Parathyroid adenoma (tissue), 2 donors: ENCODE measurements at regions not wholly inside any gene's neighbourhood (a gene's known extent, or its start where the extent isn't known, plus 50 kb on each side); places are given as distances from the start of the nearest gene placed in this dataset.

Experiments
- H2AFZ ChIP-seq: fragments of 300-600 bp; sonication (generic); one replicate; pipeline ENCODE4 v1.7.0; 2017; ENCODE audit warnings: antibody characterized with exemption, mild to moderate bottlenecking
- H3K27ac ChIP-seq: fragments of 300-600 bp; sonication (generic); one replicate; pipeline ENCODE4 v1.7.0; 2017
- H3K27me3 ChIP-seq: fragments of 300-600 bp; sonication (generic); one replicate; pipeline ENCODE4 v1.7.0; 2017; ENCODE audit warnings: low read length; ENCODE audit not compliant: control insufficient read depth, insufficient read depth
- H3K36me3 ChIP-seq: fragments of 300-600 bp; sonication (generic); one replicate; pipeline ENCODE4 v1.7.0; 2017; ENCODE audit warnings: low read length; ENCODE audit not compliant: control insufficient read depth, insufficient read depth
- H3K4me1 ChIP-seq: fragments of 300-600 bp; sonication (generic); one replicate; pipeline ENCODE4 v1.7.0; 2017; ENCODE audit warnings: control low read depth
- H3K4me2 ChIP-seq: fragments of 300-600 bp; sonication (generic); one replicate; pipeline ENCODE4 v1.7.0; 2017; ENCODE audit warnings: low read length
- H3K4me3 ChIP-seq: fragments of 300-600 bp; sonication (generic); one replicate; pipeline ENCODE4 v1.7.0; 2017; ENCODE audit warnings: low read depth, low read length
- H3K79me2 ChIP-seq: fragments of 300-600 bp; sonication (generic); one replicate; pipeline ENCODE4 v1.7.0; 2017; ENCODE audit warnings: control low read depth
- H3K9ac ChIP-seq: fragments of 300-600 bp; sonication (generic); one replicate; pipeline ENCODE4 v1.7.0; 2017; ENCODE audit warnings: mild to moderate bottlenecking
- H3K9me3 ChIP-seq: fragments of 300-600 bp; sonication (generic); one replicate; pipeline ENCODE4 v1.7.0; 2017; ENCODE audit warnings: low read length; ENCODE audit not compliant: control insufficient read depth
- TF ChIP-seq, protein P1 (sequence below): fragments of 300-600 bp; sonication (generic); IDR thresholded peaks from one replicate; pipeline ENCODE4 v1.7.0; 2017; ENCODE audit warnings: antibody characterized with exemption, mild to moderate bottlenecking
- donor health status: primary hyperparathyroidism.

GRCh38 chr3:150357923-150358607 is 50.0 kb upstream of the TSC22D2 start:
- Histone ChIP-seq H3K4me2 (no peak overlapping the region), H3K79me2 (no peaks in the 10 kb centered on the region), H3K27ac (no peak overlapping the region), H3K36me3 (no peaks in the 10 kb centered on the region), H3K9me3 (no peaks in the 10 kb centered on the region), H3K4me3 (no peak overlapping the region), H3K9ac (no peak overlapping the region), H3K4me1 (no peaks in the 10 kb centered on the region), H3K27me3 (no peaks in the 10 kb centered on the region), H2AFZ (no peak overlapping the region)
- TF ChIP-seq, protein P1, sequence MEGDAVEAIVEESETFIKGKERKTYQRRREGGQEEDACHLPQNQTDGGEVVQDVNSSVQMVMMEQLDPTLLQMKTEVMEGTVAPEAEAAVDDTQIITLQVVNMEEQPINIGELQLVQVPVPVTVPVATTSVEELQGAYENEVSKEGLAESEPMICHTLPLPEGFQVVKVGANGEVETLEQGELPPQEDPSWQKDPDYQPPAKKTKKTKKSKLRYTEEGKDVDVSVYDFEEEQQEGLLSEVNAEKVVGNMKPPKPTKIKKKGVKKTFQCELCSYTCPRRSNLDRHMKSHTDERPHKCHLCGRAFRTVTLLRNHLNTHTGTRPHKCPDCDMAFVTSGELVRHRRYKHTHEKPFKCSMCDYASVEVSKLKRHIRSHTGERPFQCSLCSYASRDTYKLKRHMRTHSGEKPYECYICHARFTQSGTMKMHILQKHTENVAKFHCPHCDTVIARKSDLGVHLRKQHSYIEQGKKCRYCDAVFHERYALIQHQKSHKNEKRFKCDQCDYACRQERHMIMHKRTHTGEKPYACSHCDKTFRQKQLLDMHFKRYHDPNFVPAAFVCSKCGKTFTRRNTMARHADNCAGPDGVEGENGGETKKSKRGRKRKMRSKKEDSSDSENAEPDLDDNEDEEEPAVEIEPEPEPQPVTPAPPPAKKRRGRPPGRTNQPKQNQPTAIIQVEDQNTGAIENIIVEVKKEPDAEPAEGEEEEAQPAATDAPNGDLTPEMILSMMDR: no peak

GRCh38 chr3:150357140-150357539 is 51.0 kb upstream of the TSC22D2 start:
- H3K36me3 ChIP-seq: no peaks in the 10 kb centered on the region
- no peak overlapping the region for H2AFZ ChIP-seq
- H3K9ac ChIP-seq: no peak overlapping the region
- no peak overlapping the region for H3K27ac ChIP-seq
- H3K27me3 ChIP-seq: no peaks in the 10 kb centered on the region
- H3K4me1 ChIP-seq: no peaks in the 10 kb centered on the region
- no peaks in the 10 kb centered on the region for H3K9me3 ChIP-seq
- no peak overlapping the region for H3K4me3 ChIP-seq
- H3K4me2 ChIP-seq: no peak overlapping the region
- TF ChIP-seq, protein P1: no peak
- H3K79me2 ChIP-seq: no peaks in the 10 kb centered on the region

- Histone ChIP-seq H3K27ac (no peak overlapping the region), H3K4me1 (no peaks in the 10 kb centered on the region), H3K9me3 (no peaks in the 10 kb centered on the region), H3K36me3 (no peaks in the 10 kb centered on the region), H3K4me2 (no peak overlapping the region), H2AFZ (no peak overlapping the region), H3K4me3 (no peak overlapping the region), H3K27me3 (no peaks in the 10 kb centered on the region), H3K79me2 (no peaks in the 10 kb centered on the region), H3K9ac (no peak overlapping the region)
- TF ChIP-seq, protein P1: no peak
Observed at GRCh38 chr3:150355574-150355973, 52.5 kb upstream of the TSC22D2 start.

- H3K4me1 ChIP-seq: peaks cover 5% of the 10 kb centered on the region
- H3K9ac ChIP-seq: no peak overlapping the region
- H3K9me3 ChIP-seq: no peaks in the 10 kb centered on the region
- no peaks in the 10 kb centered on the region for H3K27me3 ChIP-seq
- no peak overlapping the region for H3K4me2 ChIP-seq
- TF ChIP-seq, protein P1: no peak
- no peak overlapping the region for H3K27ac ChIP-seq
- no peak overlapping the region for H2AFZ ChIP-seq
- no peak overlapping the region for H3K4me3 ChIP-seq
- H3K36me3 ChIP-seq: no peaks in the 10 kb centered on the region
- H3K79me2 ChIP-seq: no peaks in the 10 kb centered on the region
Observed at GRCh38 chr3:150352931-150353330, 55.2 kb upstream of the TSC22D2 start.

- H3K9me3 ChIP-seq: no peaks in the 10 kb centered on the region
- H3K36me3 ChIP-seq: no peaks in the 10 kb centered on the region
- H3K79me2 ChIP-seq: no peaks in the 10 kb centered on the region
- no peak overlapping the region for H2AFZ ChIP-seq
- peaks cover 18% of the 10 kb centered on the region for H3K4me1 ChIP-seq
- no peak overlapping the region for H3K27ac ChIP-seq
- H3K4me2 ChIP-seq: no peak overlapping the region
- H3K4me3 ChIP-seq: no peak overlapping the region
- TF ChIP-seq, protein P1: no peak
- no peaks in the 10 kb centered on the region for H3K27me3 ChIP-seq
- H3K9ac ChIP-seq: no peak overlapping the region
Observed at GRCh38 chr3:150351398-150351797, 56.7 kb upstream of the TSC22D2 start.
